Superior temporal gyrus (tissue), 1 donor: ENCODE measurements at regions not wholly inside any gene's neighbourhood (a gene's known extent, or its start where the extent isn't known, plus 50 kb on each side); places are given as distances from the start of the nearest gene placed in this dataset.
"Not testable (repeated sequence)": the region's sequence is repeated elsewhere in the genome, so short reads cannot be mapped to it uniquely, and the experiment has no call there.

Experiments used
- DNase-seq: peaks from one replicate; pipeline ENCODE4 v3.0.0-alpha.2; 2016; ENCODE audit errors: extremely low spot score

- DNase-seq, result no peak
Observed at GRCh38 chr17:22131740-22132139, 439.4 kb downstream of the KCNJ18 start.

GRCh38 chr17:22138861-22139469 lies 446.6 kb downstream of the KCNJ18 start:
- DNase-seq, result no peak

- DNase-seq, result no peak
Observed at GRCh38 chr17:22142091-22142490, 449.8 kb downstream of the KCNJ18 start.

- DNase-seq, result no peak
Observed at GRCh38 chr17:22145605-22146178, 453.4 kb downstream of the KCNJ18 start.

- DNase-seq, result no peak
Observed at GRCh38 chr17:22158364-22158763, 466.0 kb downstream of the KCNJ18 start.

GRCh38 chr17:22161376-22161775 lies 469.1 kb downstream of the KCNJ18 start:
- no peak for DNase-seq

GRCh38 chr17:22171631-22172030 lies 479.3 kb downstream of the KCNJ18 start:
- DNase-seq, result no peak

GRCh38 chr17:22193113-22193512 lies 500.8 kb downstream of the KCNJ18 start:
- no peak for DNase-seq

GRCh38 chr17:22200187-22200586 lies 507.9 kb downstream of the KCNJ18 start:
- not testable (repeated sequence) for DNase-seq

GRCh38 chr17:22202702-22203101 lies 510.4 kb downstream of the KCNJ18 start:
- DNase-seq, result no peak

- DNase-seq, result no peak
Observed at GRCh38 chr17:22203208-22203715, 510.9 kb downstream of the KCNJ18 start.

- not testable (repeated sequence) for DNase-seq
Observed at GRCh38 chr17:22204076-22204475, 511.8 kb downstream of the KCNJ18 start.

- not testable (repeated sequence) for DNase-seq
Observed at GRCh38 chr17:22210212-22210611, 517.9 kb downstream of the KCNJ18 start.

- DNase-seq, result not testable (repeated sequence)
Observed at GRCh38 chr17:22213169-22213568, 520.8 kb downstream of the KCNJ18 start.

- DNase-seq, result no peak
Observed at GRCh38 chr17:22217135-22217534, 524.8 kb downstream of the KCNJ18 start.

GRCh38 chr17:22221344-22221743 lies 529.0 kb downstream of the KCNJ18 start:
- no peak for DNase-seq

GRCh38 chr17:22226477-22226876 lies 534.2 kb downstream of the KCNJ18 start:
- peak; percentile 25 for DNase-seq

- not testable (repeated sequence) for DNase-seq
Observed at GRCh38 chr17:22226932-22227331, 534.6 kb downstream of the KCNJ18 start.

GRCh38 chr17:22227699-22228553 lies 535.6 kb downstream of the KCNJ18 start:
- DNase-seq, result peak; percentile 46

- DNase-seq, result not testable (repeated sequence)
Observed at GRCh38 chr17:22229821-22230220, 537.5 kb downstream of the KCNJ18 start.

GRCh38 chr17:22233382-22233781 lies 541.1 kb downstream of the KCNJ18 start:
- DNase-seq, result no peak

- no peak for DNase-seq
Observed at GRCh38 chr17:22242472-22242871, 550.1 kb downstream of the KCNJ18 start.

- DNase-seq, result no peak
Observed at GRCh38 chr17:22251498-22251897, 559.2 kb downstream of the KCNJ18 start.
